ENCODE measurements at regions not wholly inside any gene's neighbourhood (a gene's known extent, or its start where the extent isn't known, plus 50 kb on each side); places are given as distances from the start of the nearest gene placed in this dataset.
"Not testable (repeated sequence)": the region's sequence is repeated elsewhere in the genome, so short reads cannot be mapped to it uniquely, and the experiment has no call there.

DNA sequence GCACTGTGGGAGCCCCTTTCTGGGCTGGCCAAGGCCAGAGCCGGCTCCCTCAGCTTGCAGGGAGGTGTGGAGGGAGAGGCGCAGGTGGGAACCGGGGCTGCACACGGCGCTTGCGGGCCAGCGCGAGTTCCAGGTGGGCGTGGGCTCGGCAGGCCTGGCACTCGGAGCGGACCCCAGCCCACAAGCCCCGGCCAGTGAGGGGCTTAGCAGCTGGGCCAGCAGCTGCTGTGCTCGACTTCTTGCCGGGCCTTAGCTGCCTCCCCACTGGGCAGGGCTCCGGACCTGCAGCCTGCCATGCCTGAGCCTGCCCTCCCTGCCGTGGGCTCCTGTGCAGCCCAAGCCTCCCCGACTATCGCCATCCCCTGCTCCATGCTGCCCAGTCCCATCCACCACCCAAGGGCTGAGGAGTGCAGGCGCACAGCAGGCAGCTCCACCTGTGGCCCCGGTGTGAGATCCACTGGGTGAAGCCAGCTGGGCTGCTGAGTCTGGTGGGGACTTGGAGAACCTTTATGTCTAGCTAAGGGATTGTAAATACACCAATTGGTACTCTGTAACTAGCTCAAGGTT lies 61.9 kb downstream of the OXSM start:
- H2AK5ac ChIP-seq (ENCODE audit: low read length); H3K79me2 ChIP-seq (ENCODE audit: control insufficient read depth, insufficient read depth, low read length, poor library complexity); H3K9ac ChIP-seq (ENCODE audit: low read length): not testable (repeated sequence)

DNA sequence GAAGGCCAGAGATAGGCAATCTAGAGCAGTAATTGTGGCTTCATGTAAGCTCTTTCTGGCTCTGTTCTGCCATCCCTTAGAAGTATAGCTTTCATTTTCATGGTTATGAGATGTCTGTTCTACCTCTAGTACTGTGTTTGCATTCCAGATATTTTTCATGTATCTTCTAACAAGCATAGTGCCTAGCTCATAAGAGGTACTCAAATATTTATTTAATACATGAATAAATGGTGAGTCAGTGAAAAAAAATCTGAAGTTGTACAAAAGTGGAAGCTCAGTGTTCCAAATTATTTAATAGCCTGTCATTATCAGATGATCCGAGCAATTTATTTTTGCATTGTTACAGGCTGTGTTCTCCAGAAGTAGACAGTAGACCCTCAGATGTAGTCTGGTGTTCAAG lies 64.3 kb downstream of the OXSM start:
- Histone ChIP-seq H3K18ac (ENCODE audit: low read length) (no peak overlapping the region), H3K4me3 (ENCODE audit: low read depth, low read length) (no peak overlapping the region), H4K91ac (ENCODE audit: low read depth, low read length) (no peak overlapping the region), H3K9ac (ENCODE audit: low read length) (no peak overlapping the region), H4K12ac (ENCODE audit: low read depth, low read length) (no peak overlapping the region), H3K9me3 (ENCODE audit: insufficient read depth, low read depth, low read length) (no peaks in the 10 kb centered on the region), H3K79me1 (ENCODE audit: low read length) (no peaks in the 10 kb centered on the region), H3K23ac (ENCODE audit: low read length) (no peak overlapping the region), H4K8ac (ENCODE audit: low read depth, low read length) (no peak overlapping the region), H3K36me3 (ENCODE audit: control insufficient read depth in 1 of 2, insufficient read depth in 2 of 2, low read length in 2 of 2) (no peaks in the 10 kb centered on the region), H3K4ac (ENCODE audit: low read depth, low read length) (no peak overlapping the region), H3K27ac (ENCODE audit: low read depth, low read length) (no peak overlapping the region), H2AK5ac (ENCODE audit: low read length) (no peak overlapping the region), H3K14ac (ENCODE audit: low read length) (no peak overlapping the region), H3K79me2 (ENCODE audit: control insufficient read depth, insufficient read depth, low read length, poor library complexity) (no peaks in the 10 kb centered on the region), H3K4me1 (ENCODE audit: control insufficient read depth in 1 of 2, insufficient read depth in 2 of 2, low read length in 2 of 2) (peaks cover 0 to 2% of the 10 kb centered on the region in 2 experiments), H3K27me3 (ENCODE audit: insufficient read depth, low read length) (no peaks in the 10 kb centered on the region), H2AFZ (ENCODE audit: insufficient read depth, low read length, poor library complexity) (no peak overlapping the region), H2BK5ac (ENCODE audit: low read depth, low read length, poor library complexity) (no peak overlapping the region), H2BK12ac (ENCODE audit: low read length) (no peak overlapping the region), H3K4me2 (ENCODE audit: low read length) (no peak overlapping the region), H2BK120ac (ENCODE audit: insufficient read depth, low read length, poor library complexity) (no peak overlapping the region)
- WGBS (ENCODE audit: extremely low coverage, insufficient coverage, insufficient read length): no CpG with 5 or more reads among the region's 1 CpG
- peak in 1 of 2 donors; percentile 6 for DNase-seq

More for the DNA sequence above, 61.9 kb downstream of the OXSM start:
- H4K91ac ChIP-seq (ENCODE audit: low read depth, low read length); DNase-seq; H2BK120ac ChIP-seq (ENCODE audit: insufficient read depth, low read length, poor library complexity); H3K4me3 ChIP-seq (ENCODE audit: low read depth, low read length); H3K27me3 ChIP-seq (ENCODE audit: insufficient read depth, low read length); H3K9me3 ChIP-seq (ENCODE audit: insufficient read depth, low read depth, low read length); H2AFZ ChIP-seq (ENCODE audit: insufficient read depth, low read length, poor library complexity); H3K4me1 ChIP-seq (ENCODE audit: control insufficient read depth in 1 of 2, insufficient read depth in 2 of 2, low read length in 2 of 2); H3K23ac ChIP-seq (ENCODE audit: low read length); H3K27ac ChIP-seq (ENCODE audit: low read depth, low read length); H3K4me2 ChIP-seq (ENCODE audit: low read length); H4K12ac ChIP-seq (ENCODE audit: low read depth, low read length); H3K14ac ChIP-seq (ENCODE audit: low read length); H3K18ac ChIP-seq (ENCODE audit: low read length); H3K36me3 ChIP-seq (ENCODE audit: control insufficient read depth in 1 of 2, insufficient read depth in 2 of 2, low read length in 2 of 2); H2BK5ac ChIP-seq (ENCODE audit: low read depth, low read length, poor library complexity); H2BK12ac ChIP-seq (ENCODE audit: low read length); H4K8ac ChIP-seq (ENCODE audit: low read depth, low read length); H3K4ac ChIP-seq (ENCODE audit: low read depth, low read length); H3K79me1 ChIP-seq (ENCODE audit: low read length): not testable (repeated sequence)
- no CpG with 5 or more reads among the region's 21 CpGs for WGBS (ENCODE audit: extremely low coverage, insufficient coverage, insufficient read length)

DNA sequence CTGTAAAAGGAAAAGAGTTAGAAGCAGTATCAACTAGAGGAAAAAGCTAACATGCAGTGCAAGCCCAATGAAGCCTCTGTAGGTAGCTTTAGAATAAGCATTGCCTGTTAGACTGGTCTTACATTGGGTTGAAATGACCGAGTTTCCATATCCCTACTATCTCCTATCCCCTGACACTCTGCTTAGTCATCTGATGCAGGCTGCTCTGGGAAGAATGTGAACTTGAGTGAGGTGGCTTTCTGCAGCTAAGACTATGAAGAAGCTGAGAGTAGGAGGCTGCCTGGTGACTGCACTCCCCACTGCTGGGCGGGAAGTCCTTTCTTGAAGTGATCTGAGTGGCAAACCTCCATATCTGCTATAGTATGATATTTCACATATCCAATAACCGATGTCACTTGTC lies 64.7 kb downstream of the OXSM start:
- peak; percentile 59 to 79 for DNase-seq
- no peak overlapping the region for H3K4ac ChIP-seq (ENCODE audit: low read depth, low read length)
- no peak overlapping the region for H3K27ac ChIP-seq (ENCODE audit: low read depth, low read length)
- H4K91ac ChIP-seq (ENCODE audit: low read depth, low read length): no peak overlapping the region
- no peaks in the 10 kb centered on the region for H3K36me3 ChIP-seq (ENCODE audit: control insufficient read depth in 1 of 2, insufficient read depth in 2 of 2, low read length in 2 of 2)
- H3K27me3 ChIP-seq (ENCODE audit: insufficient read depth, low read length): no peaks in the 10 kb centered on the region
- H3K4me1 ChIP-seq (ENCODE audit: control insufficient read depth in 1 of 2, insufficient read depth in 2 of 2, low read length in 2 of 2): peaks cover 0 to 2% of the 10 kb centered on the region in 2 experiments
- no peak overlapping the region for H2BK120ac ChIP-seq (ENCODE audit: insufficient read depth, low read length, poor library complexity)
- no peak overlapping the region for H3K4me2 ChIP-seq (ENCODE audit: low read length)
- no peaks in the 10 kb centered on the region for H3K79me2 ChIP-seq (ENCODE audit: control insufficient read depth, insufficient read depth, low read length, poor library complexity)
- H3K4me3 ChIP-seq (ENCODE audit: low read depth, low read length): no peak overlapping the region
- H3K14ac ChIP-seq (ENCODE audit: low read length): no peak overlapping the region
- H2AFZ ChIP-seq (ENCODE audit: insufficient read depth, low read length, poor library complexity): no peak overlapping the region
- no peaks in the 10 kb centered on the region for H3K79me1 ChIP-seq (ENCODE audit: low read length)
- H3K9me3 ChIP-seq (ENCODE audit: insufficient read depth, low read depth, low read length): no peaks in the 10 kb centered on the region
- H3K18ac ChIP-seq (ENCODE audit: low read length): no peak overlapping the region
- H2BK5ac ChIP-seq (ENCODE audit: low read depth, low read length, poor library complexity): no peak overlapping the region
- no peak overlapping the region for H4K12ac ChIP-seq (ENCODE audit: low read depth, low read length)
- no peak overlapping the region for H2BK12ac ChIP-seq (ENCODE audit: low read length)
- no peak overlapping the region for H2AK5ac ChIP-seq (ENCODE audit: low read length)
- H4K8ac ChIP-seq (ENCODE audit: low read depth, low read length): no peak overlapping the region
- no peak overlapping the region for H3K9ac ChIP-seq (ENCODE audit: low read length)
- WGBS (ENCODE audit: extremely low coverage, insufficient coverage, insufficient read length): no CpG with 5 or more reads among the region's 3 CpGs
- no peak overlapping the region for H3K23ac ChIP-seq (ENCODE audit: low read length)

DNA sequence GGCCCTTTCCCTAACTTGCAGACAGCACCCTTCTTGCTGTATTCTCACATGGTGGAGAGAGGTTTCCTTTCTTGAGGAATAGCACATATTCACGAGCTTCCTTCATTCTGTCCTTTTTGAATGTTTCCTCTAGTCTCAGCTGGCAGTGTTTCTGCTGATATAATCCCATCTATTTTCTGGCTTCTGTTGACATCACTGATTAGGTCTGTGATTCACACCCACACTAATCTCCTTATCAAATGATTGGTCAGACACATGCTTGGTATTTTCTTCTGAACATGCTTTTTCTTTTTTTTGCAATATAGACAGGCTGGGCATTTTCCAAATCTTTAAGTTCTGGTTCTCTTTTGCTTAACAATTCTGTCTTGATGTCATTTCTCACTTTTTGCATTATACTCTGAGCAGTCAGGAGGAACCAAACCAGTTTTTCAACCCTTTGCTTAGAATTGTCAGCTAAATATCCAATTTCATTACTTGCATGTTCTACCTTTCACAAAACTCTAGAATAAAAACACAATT lies 65.4 kb downstream of the OXSM start:
- H3K27me3 ChIP-seq (ENCODE audit: insufficient read depth, low read length): no peaks in the 10 kb centered on the region
- WGBS (ENCODE audit: extremely low coverage, insufficient coverage, insufficient read length): no CpG with 5 or more reads among the region's 1 CpG
- no peaks in the 10 kb centered on the region for H3K36me3 ChIP-seq (ENCODE audit: control insufficient read depth in 1 of 2, insufficient read depth in 2 of 2, low read length in 2 of 2)

More for the DNA sequence above, 65.4 kb downstream of the OXSM start:
- H3K4me2 ChIP-seq (ENCODE audit: low read length): no peak overlapping the region
- no peak overlapping the region for H2AFZ ChIP-seq (ENCODE audit: insufficient read depth, low read length, poor library complexity)
- H3K79me1 ChIP-seq (ENCODE audit: low read length): no peaks in the 10 kb centered on the region
- H3K27ac ChIP-seq (ENCODE audit: low read depth, low read length): no peak overlapping the region
- no peak overlapping the region for H3K18ac ChIP-seq (ENCODE audit: low read length)
- H3K4ac ChIP-seq (ENCODE audit: low read depth, low read length): no peak overlapping the region
- H2BK120ac ChIP-seq (ENCODE audit: insufficient read depth, low read length, poor library complexity): no peak overlapping the region
- no peak overlapping the region for H3K9ac ChIP-seq (ENCODE audit: low read length)
- H4K8ac ChIP-seq (ENCODE audit: low read depth, low read length): no peak overlapping the region
- no peak overlapping the region for H3K14ac ChIP-seq (ENCODE audit: low read length)
- no peaks in the 10 kb centered on the region for H3K79me2 ChIP-seq (ENCODE audit: control insufficient read depth, insufficient read depth, low read length, poor library complexity)
- H2BK5ac ChIP-seq (ENCODE audit: low read depth, low read length, poor library complexity): no peak overlapping the region
- H4K91ac ChIP-seq (ENCODE audit: low read depth, low read length): no peak overlapping the region
- no peak overlapping the region for H2BK12ac ChIP-seq (ENCODE audit: low read length)
- H2AK5ac ChIP-seq (ENCODE audit: low read length): no peak overlapping the region
- H4K12ac ChIP-seq (ENCODE audit: low read depth, low read length): no peak overlapping the region
- H3K4me1 ChIP-seq (ENCODE audit: control insufficient read depth in 1 of 2, insufficient read depth in 2 of 2, low read length in 2 of 2): peaks cover 0 to 2% of the 10 kb centered on the region in 2 experiments
- H3K4me3 ChIP-seq (ENCODE audit: low read depth, low read length): no peak overlapping the region
- DNase-seq: peak; percentile 8 to 50
- no peak overlapping the region for H3K23ac ChIP-seq (ENCODE audit: low read length)
- H3K9me3 ChIP-seq (ENCODE audit: insufficient read depth, low read depth, low read length): peaks cover 2% of the 10 kb centered on the region
